ENCODE measurements at regions not wholly inside any gene's neighbourhood (a gene's known extent, or its start where the extent isn't known, plus 50 kb on each side); places are given as distances from the start of the nearest gene placed in this dataset.
"Not testable (repeated sequence)": the region's sequence is repeated elsewhere in the genome, so short reads cannot be mapped to it uniquely, and the experiment has no call there.

- not testable (repeated sequence) for TF ChIP-seq POLR2A (IDR thresholded peaks at IDR 0.05; ENCODE audit: low read depth, low read length); CTCF (conservative IDR thresholded peaks at IDR 0.05; ENCODE audit: low read depth, low read length); CEBPB (IDR thresholded peaks at IDR 0.05; ENCODE audit: low read depth, low read length); ELK1 (IDR thresholded peaks at IDR 0.05; ENCODE audit: borderline replicate concordance, low read depth, low read length); RFX5 (IDR thresholded peaks at IDR 0.05; ENCODE audit: low read depth, low read length); MXI1 (IDR thresholded peaks at IDR 0.05; ENCODE audit: borderline replicate concordance, low read depth, low read length); RCOR1 (IDR thresholded peaks at IDR 0.05; ENCODE audit: insufficient replicate concordance, low read length); MAZ (IDR thresholded peaks at IDR 0.05; ENCODE audit: borderline replicate concordance, low read depth, low read length); BHLHE40 (IDR thresholded peaks at IDR 0.05; ENCODE audit: low read depth, low read length); USF2 (IDR thresholded peaks at IDR 0.05; ENCODE audit: low read depth, low read length); RAD21 (IDR thresholded peaks at IDR 0.05; ENCODE audit: low read length)
These were observed 350.9 kb downstream of the SPIN4 start for GRCh38 chrX:63000196-63000595.
